OCI-LY7 (cell line): ENCODE measurements at regions not wholly inside any gene's neighbourhood (a gene's known extent, or its start where the extent isn't known, plus 50 kb on each side); places are given as distances from the start of the nearest gene placed in this dataset.

ENCODE experiments used
- CTCF ChIP-seq: fragments of 200-600 bp; sonication (generic); conservative IDR thresholded peaks from 2 replicates; pipeline ENCODE4 v1.5.1; 2014; ENCODE audit warnings: mild to moderate bottlenecking, antibody characterized with exemption, low read length, moderate library complexity, mixed read lengths
- EZH2phosphoT487 ChIP-seq: fragments of 200-600 bp; sonication (generic); IDR thresholded peaks from 2 replicates; pipeline ENCODE4 v1.6.1; 2018; ENCODE audit warnings: low read depth, borderline replicate concordance, mild to moderate bottlenecking, mixed run types, antibody characterized with exemption, low read length, moderate library complexity, mixed read lengths

- TF ChIP-seq CTCF: no peak
- no peak for TF ChIP-seq EZH2phosphoT487
Observed at GRCh38 chr7:96562966-96563365, 146.7 kb downstream of the SEM1 start.
